Stimulated activated naive CD4-positive, alpha-beta T cell treated with Interleukin-2 at 50 U/mL for 16 hours (primary cell): ENCODE measurements at regions not wholly inside any gene's neighbourhood (a gene's known extent, or its start where the extent isn't known, plus 50 kb on each side); places are given as distances from the start of the nearest gene placed in this dataset.

Experiments used
- DNase-seq: peaks from one replicate; lab custom pipeline; 2025; lab: John Stamatoyannopoulos, UW

GRCh38 chr12:38139456-38139855, 177.1 kb upstream of the ALG10B start:
- no peak for DNase-seq

GRCh38 chr12:38141239-38141638, 175.3 kb upstream of the ALG10B start:
- no peak for DNase-seq

DNA sequence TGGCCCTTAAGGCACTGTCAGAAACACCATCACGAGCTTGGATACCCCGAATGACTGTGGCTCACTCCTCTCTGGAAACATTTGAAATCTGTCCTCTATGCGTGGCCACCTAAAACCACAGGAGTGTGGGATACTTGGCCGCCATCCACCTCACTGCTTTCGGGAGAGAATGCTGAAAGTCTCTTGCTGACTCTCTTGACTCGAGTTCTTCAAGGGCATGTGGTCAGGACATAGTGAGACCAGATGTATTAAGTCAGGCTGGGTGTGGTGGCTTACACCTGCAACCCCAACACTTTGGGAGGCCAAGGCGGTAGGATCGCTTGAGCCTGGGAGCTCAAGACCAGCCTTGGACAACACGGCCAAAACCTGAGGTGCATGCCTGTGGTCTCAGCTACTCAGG, 174.7 kb upstream of the ALG10B start:
- DNase-seq, result no peak

DNA sequence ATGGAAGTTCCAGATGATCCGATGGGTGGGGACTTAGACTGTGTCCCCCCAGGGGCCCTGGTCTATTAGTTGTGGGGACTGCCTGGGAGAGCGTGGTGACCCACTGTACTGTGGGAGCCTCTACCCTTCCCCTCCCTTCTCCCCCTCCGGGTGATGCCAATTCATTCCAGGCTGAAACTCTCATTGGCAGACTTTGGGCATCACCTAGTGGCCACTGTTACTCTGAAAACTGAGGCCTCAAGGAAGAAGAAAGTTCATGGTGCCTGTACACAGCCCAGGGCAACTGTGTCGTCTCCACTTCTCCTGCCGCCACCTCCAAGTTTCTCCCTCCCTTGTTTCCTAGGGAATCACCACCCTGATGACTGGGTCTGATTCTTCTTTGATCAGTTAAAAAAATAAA, 173.6 kb upstream of the ALG10B start:
- no peak for DNase-seq

GRCh38 chr12:38144049-38144448, 172.5 kb upstream of the ALG10B start:
- DNase-seq, result no peak

GRCh38 chr12:38144601-38145436, 171.8 kb upstream of the ALG10B start:
- DNase-seq, result no peak

GRCh38 chr12:38149395-38150073, 167.0 kb upstream of the ALG10B start:
- DNase-seq, result no peak

GRCh38 chr12:38151991-38152700, 164.4 kb upstream of the ALG10B start:
- DNase-seq, result no peak

DNA sequence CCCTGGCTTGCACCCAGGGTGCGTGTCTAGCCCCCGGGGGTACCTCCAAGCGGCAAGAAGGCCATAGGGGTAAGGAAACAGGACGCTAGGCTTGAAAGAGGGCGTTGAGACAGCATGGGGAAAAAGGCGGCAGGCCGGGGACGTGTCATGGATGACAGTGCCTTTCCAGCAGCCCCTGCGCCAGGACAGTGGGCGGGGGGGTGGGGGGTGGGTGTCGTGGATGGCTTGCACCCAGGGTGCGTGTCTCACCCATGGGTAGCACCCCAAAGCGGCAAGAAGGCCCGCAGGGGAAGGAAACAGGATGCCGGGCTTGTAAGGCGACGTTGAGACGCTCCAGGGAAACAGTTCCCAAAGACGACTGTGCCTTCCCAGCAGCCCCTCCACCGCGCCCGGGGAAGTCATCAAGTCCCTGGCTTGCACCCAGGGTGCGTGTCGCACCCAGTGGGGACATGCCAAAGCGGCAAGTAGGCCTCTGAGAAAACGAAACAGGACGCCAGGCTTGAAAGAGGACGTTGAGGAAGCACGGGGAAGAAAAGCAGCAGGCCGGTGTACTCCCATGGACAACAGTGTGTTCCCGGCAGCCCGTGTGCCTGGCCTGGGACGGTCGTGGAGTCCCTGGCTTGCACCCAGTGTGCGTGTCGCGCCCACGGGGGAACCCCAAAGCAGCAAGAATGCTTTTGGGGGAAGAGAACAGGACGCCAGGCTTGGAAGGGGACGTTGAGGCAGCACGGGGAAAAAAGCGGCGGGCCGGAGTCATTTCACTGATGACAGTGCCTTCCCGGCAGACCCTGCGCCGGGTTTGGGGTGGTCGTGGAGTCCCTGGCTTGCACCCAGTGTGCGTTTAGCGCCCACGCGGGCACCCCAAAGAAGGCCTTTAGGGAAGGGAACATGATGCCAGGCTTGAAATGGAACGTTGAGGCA, 163.5 kb upstream of the ALG10B start:
- no peak for DNase-seq

- no peak for DNase-seq
Measured at GRCh38 chr12:38153737-38154061, 162.9 kb upstream of the ALG10B start.

DNA sequence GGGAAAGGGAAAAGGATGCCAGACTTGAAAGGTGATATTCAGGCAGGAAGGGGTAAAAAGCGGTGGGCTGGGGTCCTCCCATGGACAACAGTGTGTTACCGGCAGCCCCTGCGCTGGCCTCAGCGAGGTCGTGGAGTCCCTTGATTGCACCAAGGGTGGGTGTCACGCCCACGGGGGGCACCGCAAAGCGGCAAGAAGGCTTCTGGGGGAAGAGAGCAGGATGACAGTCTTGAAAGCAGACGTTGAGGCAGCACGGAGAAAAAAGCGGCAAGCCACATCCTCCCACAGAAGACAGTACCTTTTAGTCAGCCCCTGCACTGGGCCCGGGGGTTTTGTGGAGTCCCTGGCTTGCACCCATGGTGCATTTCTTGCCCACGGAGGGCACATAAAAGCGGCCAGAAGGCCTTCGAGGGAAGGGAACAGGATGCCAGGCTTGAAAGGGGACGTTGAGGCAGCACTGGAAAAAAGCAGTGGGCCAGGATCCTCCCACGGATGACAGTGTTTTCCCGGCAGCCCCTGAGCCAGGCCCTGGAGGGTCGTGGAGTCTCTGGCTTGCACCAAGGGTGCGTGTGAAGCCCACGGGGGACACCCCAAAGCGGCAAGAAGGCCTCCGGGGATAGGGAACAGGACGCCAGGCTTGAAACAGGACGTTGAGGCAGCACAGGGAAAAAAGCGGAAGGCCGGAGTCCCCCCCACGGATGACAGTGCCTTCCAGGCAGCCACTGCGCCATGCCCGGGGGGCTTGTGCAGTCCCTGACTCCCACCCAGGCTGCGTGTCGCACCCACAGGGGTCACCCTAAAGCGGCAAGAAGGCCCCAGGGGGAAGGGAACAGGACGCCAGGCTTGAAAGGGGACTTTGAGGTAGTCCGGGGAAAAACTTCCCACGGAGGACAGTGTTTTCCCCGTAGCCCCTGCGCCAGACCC, 162.2 kb upstream of the ALG10B start:
- no peak for DNase-seq

DNA sequence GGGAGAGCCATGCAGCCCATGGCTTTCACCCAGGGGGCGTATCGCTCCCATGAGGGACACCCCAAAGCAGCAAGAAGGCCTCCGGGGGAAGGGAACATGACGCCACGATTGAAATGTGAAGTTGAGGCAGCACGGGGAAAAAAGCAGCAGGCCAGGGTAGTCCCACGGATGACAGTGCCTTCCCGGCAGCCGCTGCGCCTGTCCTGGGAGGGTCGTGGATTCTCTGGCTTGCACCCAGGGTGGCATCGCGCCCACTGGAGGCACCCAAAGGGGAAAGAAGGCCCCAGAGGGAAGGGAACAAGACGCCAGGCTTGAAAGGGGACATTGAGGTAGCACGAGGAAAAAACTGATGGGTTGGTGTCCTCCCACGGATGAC, 161.6 kb upstream of the ALG10B start:
- DNase-seq, result no peak

- no peak for DNase-seq
Measured at GRCh38 chr12:38155526-38156496, 160.8 kb upstream of the ALG10B start.

- no peak for DNase-seq
Measured at GRCh38 chr12:38156497-38157245, 159.9 kb upstream of the ALG10B start.

- no peak for DNase-seq
Measured at GRCh38 chr12:38157274-38157932, 159.2 kb upstream of the ALG10B start.

- no peak for DNase-seq
Measured at GRCh38 chr12:38157933-38158401, 158.6 kb upstream of the ALG10B start.

- DNase-seq, result no peak
Measured at GRCh38 chr12:38158428-38159091, 158.0 kb upstream of the ALG10B start.

- no peak for DNase-seq
Measured at GRCh38 chr12:38159092-38159551, 157.5 kb upstream of the ALG10B start.
